ENCODE measurements at regions not wholly inside any gene's neighbourhood (a gene's known extent, or its start where the extent isn't known, plus 50 kb on each side); places are given as distances from the start of the nearest gene placed in this dataset.
"Not testable (repeated sequence)": the region's sequence is repeated elsewhere in the genome, so short reads cannot be mapped to it uniquely, and the experiment has no call there.

GRCh38 chr21:27025708-27026107 is 58.8 kb upstream of the ADAMTS5 start:
- H3K36me3 ChIP-seq (ENCODE audit: control insufficient read depth, insufficient read depth, low read length); FAIRE-seq; ATAC-seq; H3K4me3 ChIP-seq; intact Hi-C loops (cut with micrococcal nuclease); H2AFZ ChIP-seq (ENCODE audit: low read depth, low read length); H3K79me2 ChIP-seq (ENCODE audit: control insufficient read depth, insufficient read depth, low read length); H3K9me3 ChIP-seq (replicated peaks; ENCODE audit: control insufficient read depth, insufficient read depth, low read depth, low read length); H3K4me2 ChIP-seq (ENCODE audit: insufficient read depth, low read length); H3K27me3 ChIP-seq (ENCODE audit: control insufficient read depth in 2 of 2, insufficient read depth in 2 of 2, low read length in 2 of 2); H3K9me1 ChIP-seq (ENCODE audit: control insufficient read depth, insufficient read depth, low read length); H3K4me1 ChIP-seq (replicated peaks in 1 of 2; ENCODE audit: control insufficient read depth in 2 of 2, insufficient read depth in 2 of 2, low read length in 2 of 2); H4K20me1 ChIP-seq (replicated peaks; ENCODE audit: control insufficient read depth, insufficient read depth, low read length); in situ Hi-C loops (cut with MboI); H3K27ac ChIP-seq (ENCODE audit: extremely low read depth, low read depth, low read length); DNase-seq (ENCODE audit: extremely low read depth in 1 of 4, low spot score in 3 of 4); BruUV-seq (replicated peaks); H3K9ac ChIP-seq (ENCODE audit: insufficient read depth in 1 of 2, low read depth in 2 of 2, low read length in 2 of 2); POLR2A ChIA-PET; CTCF ChIA-PET (ENCODE audit: low intra/inter-chr PET ratio): not testable (repeated sequence)
- WGBS (ENCODE audit: insufficient coverage, low coverage, missing lambda C conversion rate), result 0% methylated on average over 5 of the region's 10 CpGs

GRCh38 chr21:27024971-27025370 is 58.1 kb upstream of the ADAMTS5 start:
- BruUV-seq (replicated peaks), result no TSS peak
- no peak for DNase-seq (ENCODE audit: extremely low read depth in 1 of 4, low spot score in 3 of 4)
- no peaks in the 10 kb centered on the region for H3K9me1 ChIP-seq (ENCODE audit: control insufficient read depth, insufficient read depth, low read length)
- FAIRE-seq, result no peak
- no peak for TF ChIP-seq ZNF232 (CRISPR knock-in tag; IDR thresholded peaks at IDR 0.05)
- TF ChIP-seq FIP1L1 (IDR thresholded peaks at IDR 0.05; ENCODE audit: low read depth, low read length, poor library complexity, severe bottlenecking), result no peak
- no peak for TF ChIP-seq SIN3B (IDR thresholded peaks at IDR 0.05; ENCODE audit: low read depth)
- TF ChIP-seq PPARD (CRISPR knock-in tag; IDR thresholded peaks at IDR 0.05), result no peak
- no peak for TF ChIP-seq SMARCA4 (IDR thresholded peaks at IDR 0.05)
- H4K20me1 ChIP-seq (replicated peaks; ENCODE audit: control insufficient read depth, insufficient read depth, low read length), result no peaks in the 10 kb centered on the region
- no peaks in the 10 kb centered on the region for H3K4me1 ChIP-seq (replicated peaks in 1 of 2; ENCODE audit: control insufficient read depth in 2 of 2, insufficient read depth in 2 of 2, low read length in 2 of 2)
- H3K27me3 ChIP-seq (ENCODE audit: control insufficient read depth in 2 of 2, insufficient read depth in 2 of 2, low read length in 2 of 2), result no peaks in the 10 kb centered on the region
- POLR2A ChIA-PET, result no interaction called here
- no peaks in the 10 kb centered on the region for H3K79me2 ChIP-seq (ENCODE audit: control insufficient read depth, insufficient read depth, low read length)
- no peak for ATAC-seq
- 7% methylated on average over 1 of the region's 1 CpG for WGBS (ENCODE audit: insufficient coverage, low coverage, missing lambda C conversion rate)
- H3K4me2 ChIP-seq (ENCODE audit: insufficient read depth, low read length), result no peak overlapping the region
- no peaks in the 10 kb centered on the region for H3K36me3 ChIP-seq (ENCODE audit: control insufficient read depth, insufficient read depth, low read length)
- intact Hi-C loops (cut with micrococcal nuclease) (no loop called here), in situ Hi-C loops (cut with MboI) (no loop called here)
- no peak overlapping the region for H2AFZ ChIP-seq (ENCODE audit: low read depth, low read length)
- H3K9me3 ChIP-seq (replicated peaks; ENCODE audit: control insufficient read depth, insufficient read depth, low read depth, low read length), result no peaks in the 10 kb centered on the region; the same call in 1 of the 2 replicates
- CTCF ChIA-PET (ENCODE audit: low intra/inter-chr PET ratio), result no interaction called here
- no peak overlapping the region for H3K4me3 ChIP-seq
- no peak overlapping the region for H3K27ac ChIP-seq (ENCODE audit: extremely low read depth, low read depth, low read length)
- no peak overlapping the region for H3K9ac ChIP-seq (ENCODE audit: insufficient read depth in 1 of 2, low read depth in 2 of 2, low read length in 2 of 2)
